Activated CD4-positive, alpha-beta memory T cell treated with anti-CD3 and anti-CD28 coated beads, Interleukin-2, amount 10 ng/mL, durations not matched to agents 7 days and 5 days (primary cell): ENCODE measurements at regions not wholly inside any gene's neighbourhood (a gene's known extent, or its start where the extent isn't known, plus 50 kb on each side); places are given as distances from the start of the nearest gene placed in this dataset.

Source experiments
- CTCF ChIA-PET: fragments of 350-600 bp; sonication (Branson Sonifier 250); formaldehyde crosslinking; loops from one replicate; lab custom pipeline; 2021; ENCODE audit warnings: antibody characterized with exemption, inconsistent platforms; lab: Charles Lee
- POLR2A ChIA-PET: fragments of 350-600 bp; sonication (Branson Sonifier 250); formaldehyde crosslinking; loops from one replicate; lab custom pipeline; 2021; ENCODE audit warnings: antibody characterized with exemption; lab: Charles Lee
- DNase-seq: peaks from one replicate; pipeline ENCODE4 v3.0.0-alpha.2; 2020
- H3K27ac Mint-ChIP-seq: one replicate; pipeline ENCODE4 v1.8.0; 2021; ENCODE audit warnings: mild to moderate bottlenecking, mixed read lengths
- H3K27me3 Mint-ChIP-seq: one replicate; pipeline ENCODE4 v1.8.0; 2021; ENCODE audit warnings: mixed read lengths
- H3K36me3 Mint-ChIP-seq: one replicate; pipeline ENCODE4 v1.8.0; 2021; ENCODE audit warnings: low read depth, mixed read lengths
- H3K4me1 Mint-ChIP-seq: one replicate; pipeline ENCODE4 v1.8.0; 2021; ENCODE audit warnings: mixed read lengths
- H3K4me3 Mint-ChIP-seq: one replicate; pipeline ENCODE4 v1.8.0; 2021; ENCODE audit warnings: mild to moderate bottlenecking, mixed read lengths
- H3K9me3 Mint-ChIP-seq: one replicate; pipeline ENCODE4 v1.8.0; 2021; ENCODE audit warnings: mixed read lengths

- Mint-ChIP-seq H3K27ac (no peak overlapping the region), H3K4me3 (no peak overlapping the region)
- POLR2A ChIA-PET: no interaction called here
Measured at GRCh38 chr1:90836345-90836679, 119.2 kb upstream of the BARHL2 start.

GRCh38 chr1:90835661-90836344 is 118.7 kb upstream of the BARHL2 start:
- no peak overlapping the region for H3K4me3 Mint-ChIP-seq
- peaks cover 92% of the 10 kb centered on the region for H3K27me3 Mint-ChIP-seq
- peaks cover 5% of the 10 kb centered on the region for H3K36me3 Mint-ChIP-seq
- CTCF ChIA-PET: interaction anchor here (1.3 kb wide), 1 partner anchor 114 kb away, joined by 3 read pairs; no protein-coding TSS in a partner anchor
- no peak for DNase-seq
- H3K4me1 Mint-ChIP-seq: peaks cover 9% of the 10 kb centered on the region
- H3K27ac Mint-ChIP-seq: no peak overlapping the region
- no peaks in the 10 kb centered on the region for H3K9me3 Mint-ChIP-seq
- POLR2A ChIA-PET: no interaction called here

More at GRCh38 chr1:90836345-90836679, 119.2 kb upstream of the BARHL2 start:
- CTCF ChIA-PET: no interaction called here
- H3K27me3 Mint-ChIP-seq: peaks cover 92% of the 10 kb centered on the region
- no peaks in the 10 kb centered on the region for H3K9me3 Mint-ChIP-seq
- peaks cover 9% of the 10 kb centered on the region for H3K4me1 Mint-ChIP-seq
- DNase-seq: no peak
- H3K36me3 Mint-ChIP-seq: peaks cover 5% of the 10 kb centered on the region

GRCh38 chr1:90834886-90835660 is 118.0 kb upstream of the BARHL2 start:
- Mint-ChIP-seq H3K4me1 (peaks cover 9% of the 10 kb centered on the region), H3K36me3 (peaks cover 5% of the 10 kb centered on the region), H3K4me3 (no peak overlapping the region), H3K27ac (no peak overlapping the region), H3K27me3 (peaks cover 88% of the 10 kb centered on the region), H3K9me3 (no peaks in the 10 kb centered on the region)
- CTCF ChIA-PET: interaction anchor here (0.9 to 1.3 kb wide), 2 partner anchors 114 to 331 kb away, joined by 3 to 6 read pairs; no protein-coding TSS in a partner anchor
- POLR2A ChIA-PET: no interaction called here
- DNase-seq: no peak

- Mint-ChIP-seq H3K27me3 (peaks cover 85% of the 10 kb centered on the region), H3K4me3 (no peak overlapping the region), H3K36me3 (peaks cover 5% of the 10 kb centered on the region), H3K4me1 (peaks cover 9% of the 10 kb centered on the region), H3K27ac (no peak overlapping the region), H3K9me3 (no peaks in the 10 kb centered on the region)
- ChIA-PET CTCF (interaction anchor here (0.9 to 1.3 kb wide), 2 partner anchors 113 to 332 kb away, joined by 3 to 6 read pairs; no protein-coding TSS in a partner anchor), POLR2A (no interaction called here)
- no peak for DNase-seq
Measured at GRCh38 chr1:90834354-90834885, 117.3 kb upstream of the BARHL2 start.

- no peak for DNase-seq
- no peaks in the 10 kb centered on the region for H3K9me3 Mint-ChIP-seq
- ChIA-PET CTCF (interaction anchor here (0.7 kb wide), 1 partner anchor 112 kb away, joined by 3 read pairs; no protein-coding TSS in a partner anchor), POLR2A (interaction anchor here (1.7 kb wide), 1 partner anchor 107 kb away, joined by 4 read pairs; no protein-coding TSS in a partner anchor)
- H3K4me1 Mint-ChIP-seq: peaks cover 9% of the 10 kb centered on the region
- no peak overlapping the region for H3K27ac Mint-ChIP-seq
- H3K27me3 Mint-ChIP-seq: peaks cover 81% of the 10 kb centered on the region
- H3K36me3 Mint-ChIP-seq: peaks cover 5% of the 10 kb centered on the region
- H3K4me3 Mint-ChIP-seq: no peak overlapping the region
Measured at GRCh38 chr1:90833466-90834110, 116.5 kb upstream of the BARHL2 start.

GRCh38 chr1:90831910-90832309 is 114.8 kb upstream of the BARHL2 start:
- H3K27me3 Mint-ChIP-seq: peaks cover 75% of the 10 kb centered on the region
- H3K27ac Mint-ChIP-seq: no peak overlapping the region
- POLR2A ChIA-PET: interaction anchor here (1.7 kb wide), 1 partner anchor 105 kb away, joined by 4 read pairs; no protein-coding TSS in a partner anchor
- no peak for DNase-seq
- peaks cover 9% of the 10 kb centered on the region for H3K4me1 Mint-ChIP-seq
- CTCF ChIA-PET: interaction anchor here (0.7 to 1.0 kb wide), 4 partner anchors 17 to 523 kb away, joined by 3 read pairs; no protein-coding TSS in a partner anchor
- no peaks in the 10 kb centered on the region for H3K9me3 Mint-ChIP-seq
- H3K36me3 Mint-ChIP-seq: peaks cover 5% of the 10 kb centered on the region
- H3K4me3 Mint-ChIP-seq: no peak overlapping the region

GRCh38 chr1:90826834-90827233 is 109.7 kb upstream of the BARHL2 start:
- Mint-ChIP-seq H3K27me3 (peaks cover 41% of the 10 kb centered on the region), H3K4me1 (no peaks in the 10 kb centered on the region), H3K36me3 (no peaks in the 10 kb centered on the region), H3K9me3 (no peaks in the 10 kb centered on the region), H3K27ac (no peak overlapping the region), H3K4me3 (no peak overlapping the region)
- POLR2A ChIA-PET: no interaction called here
- DNase-seq: no peak
- CTCF ChIA-PET: no interaction called here

GRCh38 chr1:90826024-90826423 is 108.9 kb upstream of the BARHL2 start:
- no peak overlapping the region for H3K27ac Mint-ChIP-seq
- H3K36me3 Mint-ChIP-seq: no peaks in the 10 kb centered on the region
- H3K4me3 Mint-ChIP-seq: no peak overlapping the region
- peaks cover 33% of the 10 kb centered on the region for H3K27me3 Mint-ChIP-seq
- no peak for DNase-seq
- CTCF ChIA-PET: no interaction called here
- POLR2A ChIA-PET: no interaction called here
- H3K4me1 Mint-ChIP-seq: no peaks in the 10 kb centered on the region
- no peaks in the 10 kb centered on the region for H3K9me3 Mint-ChIP-seq

GRCh38 chr1:90824551-90824950 is 107.4 kb upstream of the BARHL2 start:
- no peaks in the 10 kb centered on the region for H3K9me3 Mint-ChIP-seq
- no peak overlapping the region for H3K27ac Mint-ChIP-seq
- H3K4me3 Mint-ChIP-seq: no peak overlapping the region
- H3K4me1 Mint-ChIP-seq: no peaks in the 10 kb centered on the region
- ChIA-PET POLR2A (no interaction called here), CTCF (no interaction called here)
- H3K36me3 Mint-ChIP-seq: no peaks in the 10 kb centered on the region
- peaks cover 24% of the 10 kb centered on the region for H3K27me3 Mint-ChIP-seq
- no peak for DNase-seq

- no peaks in the 10 kb centered on the region for H3K9me3 Mint-ChIP-seq
- no peak overlapping the region for H3K4me3 Mint-ChIP-seq
- H3K27ac Mint-ChIP-seq: no peak overlapping the region
- peaks cover 18% of the 10 kb centered on the region for H3K27me3 Mint-ChIP-seq
- CTCF ChIA-PET: no interaction called here
- no peak for DNase-seq
- no peaks in the 10 kb centered on the region for H3K4me1 Mint-ChIP-seq
- POLR2A ChIA-PET: no interaction called here
- no peaks in the 10 kb centered on the region for H3K36me3 Mint-ChIP-seq
Measured at GRCh38 chr1:90823686-90824085, 106.6 kb upstream of the BARHL2 start.

- Mint-ChIP-seq H3K27me3 (peaks cover 14% of the 10 kb centered on the region), H3K4me1 (no peaks in the 10 kb centered on the region), H3K4me3 (no peak overlapping the region), H3K27ac (no peak overlapping the region), H3K36me3 (no peaks in the 10 kb centered on the region), H3K9me3 (no peaks in the 10 kb centered on the region)
- ChIA-PET POLR2A (no interaction called here), CTCF (no interaction called here)
- no peak for DNase-seq
Measured at GRCh38 chr1:90821788-90822359, 104.8 kb upstream of the BARHL2 start.

GRCh38 chr1:90821152-90821787 is 104.2 kb upstream of the BARHL2 start:
- POLR2A ChIA-PET: no interaction called here

More at GRCh38 chr1:90821152-90821787, 104.2 kb upstream of the BARHL2 start:
- CTCF ChIA-PET: no interaction called here
- Mint-ChIP-seq H3K4me1 (no peaks in the 10 kb centered on the region), H3K27me3 (peaks cover 12% of the 10 kb centered on the region), H3K4me3 (no peak overlapping the region), H3K9me3 (no peaks in the 10 kb centered on the region), H3K36me3 (no peaks in the 10 kb centered on the region), H3K27ac (no peak overlapping the region)
- no peak for DNase-seq
